ENCODE measurements at regions not wholly inside any gene's neighbourhood (a gene's known extent, or its start where the extent isn't known, plus 50 kb on each side); places are given as distances from the start of the nearest gene placed in this dataset.
"Not testable (repeated sequence)": the region's sequence is repeated elsewhere in the genome, so short reads cannot be mapped to it uniquely, and the experiment has no call there.

- intact Hi-C loops (cut with micrococcal nuclease) = no loop called here
- TF ChIP-seq EZH2phosphoT487 (IDR thresholded peaks at IDR 0.05; ENCODE audit: borderline replicate concordance) (no peak), REST (IDR thresholded peaks at IDR 0.05; ENCODE audit: low read depth) (no peak), ELF1 (IDR thresholded peaks at IDR 0.05; ENCODE audit: borderline replicate concordance, low read depth) (no peak), ATF3 (IDR thresholded peaks at IDR 0.05) (no peak), EZH2 (IDR thresholded peaks at IDR 0.05) (no peak), CEBPB (IDR thresholded peaks at IDR 0.05; ENCODE audit: low read depth) (no peak), POLR2AphosphoS5 (IDR thresholded peaks at IDR 0.05; ENCODE audit: low read depth, low read length) (no peak), SRF (IDR thresholded peaks at IDR 0.05; ENCODE audit: low read depth) (no peak), RAD21 (IDR thresholded peaks at IDR 0.05; ENCODE audit: low read depth) (no peak), ZBTB33 (IDR thresholded peaks at IDR 0.05; ENCODE audit: extremely low read depth, insufficient replicate concordance, low read length) (no peak), MAX (IDR thresholded peaks at IDR 0.05) (no peak), YY1 (IDR thresholded peaks at IDR 0.05; ENCODE audit: extremely low read depth, insufficient replicate concordance, low read depth, low read length) (no peak), SP1 (IDR thresholded peaks at IDR 0.05; ENCODE audit: low read depth) (no peak), EGR1 (IDR thresholded peaks at IDR 0.05; ENCODE audit: low read depth) (no peak), ZFX (IDR thresholded peaks at IDR 0.05) (no peak), POLR2A (IDR thresholded peaks at IDR 0.05; ENCODE audit: borderline replicate concordance, extremely low read depth, insufficient read depth, insufficient read length) (no peak), ZNF274 (IDR thresholded peaks at IDR 0.05; ENCODE audit: low read depth, low read length) (no peak)
- no peaks in the 10 kb centered on the region for H3K9me2 ChIP-seq (ENCODE audit: insufficient read depth)
- H4K20me1 ChIP-seq (ENCODE audit: insufficient read depth) = no peaks in the 10 kb centered on the region
- ChIA-PET POLR2A (no interaction called here), CTCF (interaction anchor here (0.8 kb wide), 1 partner anchor 19 kb away, joined by 3 read pairs; no protein-coding TSS in a partner anchor), RAD21 (ENCODE audit: low non-redundant PET in 1 of 2, low total read pairs in 2 of 2, uncharacterized antibody in 2 of 2, unreplicated experiment in 2 of 2) (no interaction called here)
- no peaks in the 10 kb centered on the region for H3K4me1 ChIP-seq (ENCODE audit: control insufficient read depth in 1 of 2, insufficient read depth in 2 of 2, low read length in 2 of 2)
- no peaks in the 10 kb centered on the region for H3K9me3 ChIP-seq (ENCODE audit: control insufficient read depth in 1 of 2, insufficient read depth in 1 of 2, low read depth in 1 of 2, low read length in 2 of 2)
- no peak for DNase-seq (ENCODE audit: low read depth, low spot score)
- H3K4me2 ChIP-seq (ENCODE audit: low read length) = no peak overlapping the region
- H3K27ac ChIP-seq (ENCODE audit: low read depth, low read length) = no peak overlapping the region
- no TSS peak for BruUV-seq (replicated peaks)
- ATAC-seq = no peak
- no peaks in the 10 kb centered on the region for H3K79me2 ChIP-seq (ENCODE audit: insufficient read depth, low read length)
- no peak overlapping the region for H3K4me3 ChIP-seq (replicated peaks in 1 of 2; ENCODE audit: low read depth in 1 of 2, low read length in 2 of 2)
- H3K9ac ChIP-seq (ENCODE audit: low read length) = no peak overlapping the region
- H2AFZ ChIP-seq (ENCODE audit: low read depth, low read length, poor library complexity, severe bottlenecking) = no peak overlapping the region
- no peaks in the 10 kb centered on the region for H3K36me3 ChIP-seq (ENCODE audit: control insufficient read depth in 1 of 2, insufficient read depth in 2 of 2, low read length in 2 of 2)
- no peaks in the 10 kb centered on the region for H3K27me3 ChIP-seq (ENCODE audit: insufficient read depth, low read length)
Observed at GRCh38 chr22:19661156-19661555, 53.1 kb upstream of the SEPTIN5 start.

- intact Hi-C loops (cut with micrococcal nuclease); H4K20me1 ChIP-seq (ENCODE audit: insufficient read depth); H3K9ac ChIP-seq (ENCODE audit: low read length); RAD21 ChIA-PET (ENCODE audit: low non-redundant PET in 1 of 2, low total read pairs in 2 of 2, uncharacterized antibody in 2 of 2, unreplicated experiment in 2 of 2); ATAC-seq; H3K79me2 ChIP-seq (ENCODE audit: insufficient read depth, low read length); DNase-seq (ENCODE audit: low read depth, low spot score); BruUV-seq (replicated peaks); H3K36me3 ChIP-seq (ENCODE audit: control insufficient read depth in 1 of 2, insufficient read depth in 2 of 2, low read length in 2 of 2); H3K4me3 ChIP-seq (replicated peaks in 1 of 2; ENCODE audit: low read depth in 1 of 2, low read length in 2 of 2); H3K4me1 ChIP-seq (ENCODE audit: control insufficient read depth in 1 of 2, insufficient read depth in 2 of 2, low read length in 2 of 2); H3K4me2 ChIP-seq (ENCODE audit: low read length); H3K27ac ChIP-seq (ENCODE audit: low read depth, low read length); H3K9me3 ChIP-seq (ENCODE audit: control insufficient read depth in 1 of 2, insufficient read depth in 1 of 2, low read depth in 1 of 2, low read length in 2 of 2); H3K27me3 ChIP-seq (ENCODE audit: insufficient read depth, low read length); H2AFZ ChIP-seq (ENCODE audit: low read depth, low read length, poor library complexity, severe bottlenecking); H3K9me2 ChIP-seq (ENCODE audit: insufficient read depth): not testable (repeated sequence)
- ChIA-PET POLR2A (interaction anchor here (0.7 kb wide), 1 partner anchor 189 kb away, joined by 4 read pairs; no protein-coding TSS in a partner anchor), CTCF (interaction anchor here (0.8 to 1.2 kb wide), 2 partner anchors 18 to 21 kb away, joined by 3 read pairs; no protein-coding TSS in a partner anchor)
Observed at GRCh38 chr22:19662049-19662684, 52.1 kb upstream of the SEPTIN5 start.
